Endodermal cell (in vitro differentiated cells): ENCODE measurements at regions not wholly inside any gene's neighbourhood (a gene's known extent, or its start where the extent isn't known, plus 50 kb on each side); places are given as distances from the start of the nearest gene placed in this dataset.

Experiments used
- DNase-seq: peaks from one replicate; pipeline ENCODE4 v3.0.0-alpha.2; 2017
- H3K27ac ChIP-seq: 2 replicates; pipeline ENCODE4 v1.5.1; 2013; ENCODE audit warnings: mild to moderate bottlenecking, low read depth, low read length, moderate library complexity
- H3K27me3 ChIP-seq: 2 replicates; pipeline ENCODE4 v1.6.1; 2013; ENCODE audit warnings: mild to moderate bottlenecking, low read length, moderate library complexity; ENCODE audit not compliant: insufficient read depth, control insufficient read depth, poor library complexity, severe bottlenecking
- H3K36me3 ChIP-seq: 2 replicates; pipeline ENCODE4 v1.7.0; 2013; ENCODE audit warnings: mild to moderate bottlenecking, low read length, moderate library complexity; ENCODE audit not compliant: control insufficient read depth, insufficient read depth
- H3K4me1 ChIP-seq: one replicate; pipeline ENCODE4 v1.7.0; 2013; ENCODE audit warnings: low read length; ENCODE audit not compliant: control insufficient read depth, insufficient read depth
- H3K4me3 ChIP-seq: 2 replicates; pipeline ENCODE4 v1.5.1; 2013; ENCODE audit warnings: mild to moderate bottlenecking, low read length, moderate library complexity
- H3K9ac ChIP-seq: 2 replicates; pipeline ENCODE4 v1.6.1; 2013; ENCODE audit warnings: mild to moderate bottlenecking, low read length, moderate library complexity; ENCODE audit not compliant: poor library complexity, severe bottlenecking; ENCODE audit errors: extremely low read depth
- H3K9me3 ChIP-seq: 2 replicates; pipeline ENCODE4 v1.6.1; 2013; ENCODE audit warnings: mild to moderate bottlenecking, low read length, moderate library complexity; ENCODE audit not compliant: control insufficient read depth
- H3K27ac Mint-ChIP-seq: 2 replicates; pipeline ENCODE4 v1.8.0; 2020; ENCODE audit warnings: mixed read lengths
- H3K27me3 Mint-ChIP-seq: 2 replicates; pipeline ENCODE4 v1.8.0; 2021; ENCODE audit warnings: mild to moderate bottlenecking, mixed read lengths; ENCODE audit not compliant: insufficient read depth
- H3K36me3 Mint-ChIP-seq: 2 replicates; pipeline ENCODE4 v1.8.0; 2020; ENCODE audit warnings: low read depth, mixed read lengths
- H3K4me1 Mint-ChIP-seq: 2 replicates; pipeline ENCODE4 v1.8.0; 2020; ENCODE audit warnings: mixed read lengths
- H3K4me3 Mint-ChIP-seq: 2 replicates; pipeline ENCODE4 v1.8.0; 2020; ENCODE audit warnings: mild to moderate bottlenecking, moderate library complexity, mixed read lengths
- H3K9me3 Mint-ChIP-seq: 2 replicates; pipeline ENCODE4 v1.8.0; 2020; ENCODE audit warnings: mild to moderate bottlenecking, mixed read lengths
- WGBS, 2 experiments: methylation state at CpG; one replicate each; pipeline versions ENCODE4 v1.1.5 to v1.1.7; 2013; ENCODE audit warnings: missing lambda C conversion rate in 2 of 2, mixed read lengths in 1 of 2; ENCODE audit not compliant: insufficient coverage in 1 of 2, insufficient read length in 1 of 2; 5-methylcytosine and 5-hydroxymethylcytosine counted together
- TF ChIP-seq, protein P1 (sequence below): fragments of 200-600 bp; sonication (generic); conservative IDR thresholded peaks from 2 replicates; pipeline ENCODE4 v1.5.0; 2021; ENCODE audit warnings: antibody characterized with exemption, mild to moderate bottlenecking

DNA sequence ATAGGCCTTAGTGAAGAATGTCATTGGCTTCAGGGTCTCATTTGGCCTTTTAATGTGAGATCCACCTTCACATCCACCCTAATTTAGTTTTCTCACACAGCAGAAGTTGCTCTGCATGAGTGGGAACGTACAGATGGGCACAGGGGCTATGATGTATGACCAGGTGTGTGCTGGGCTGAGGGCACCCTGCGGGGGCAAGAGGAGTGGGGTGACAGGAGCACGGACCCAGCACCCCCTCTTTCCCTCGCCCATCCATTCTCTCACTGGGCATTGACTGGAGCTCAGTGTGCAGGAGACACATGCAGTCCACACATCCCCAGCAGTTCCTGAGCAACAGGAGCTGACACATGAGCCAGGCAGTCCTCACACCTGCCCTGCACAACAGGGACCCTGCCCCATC is 95.1 kb upstream of the PPP2R2D start:
- Mint-ChIP-seq H3K4me3 (no peak overlapping the region), H3K27me3 (peaks cover 8% of the 10 kb centered on the region), H3K36me3 (no peaks in the 10 kb centered on the region), H3K9me3 (no peaks in the 10 kb centered on the region), H3K4me1 (peaks cover 5% of the 10 kb centered on the region), H3K27ac (no peak overlapping the region)
- H3K9me3 ChIP-seq, result no peaks in the 10 kb centered on the region
- WGBS, 2 experiments, result 82 to 100% methylated on average over 1 to 4 of the region's 4 CpGs
- DNase-seq, result peak; percentile 30
- no peak overlapping the region for H3K27ac ChIP-seq
- no peak overlapping the region for H3K4me3 ChIP-seq
- H3K36me3 ChIP-seq, result no peaks in the 10 kb centered on the region
- peaks cover 3% of the 10 kb centered on the region for H3K4me1 ChIP-seq
- no peaks in the 10 kb centered on the region for H3K27me3 ChIP-seq
- H3K9ac ChIP-seq, result no peak overlapping the region
- TF ChIP-seq, protein P1, sequence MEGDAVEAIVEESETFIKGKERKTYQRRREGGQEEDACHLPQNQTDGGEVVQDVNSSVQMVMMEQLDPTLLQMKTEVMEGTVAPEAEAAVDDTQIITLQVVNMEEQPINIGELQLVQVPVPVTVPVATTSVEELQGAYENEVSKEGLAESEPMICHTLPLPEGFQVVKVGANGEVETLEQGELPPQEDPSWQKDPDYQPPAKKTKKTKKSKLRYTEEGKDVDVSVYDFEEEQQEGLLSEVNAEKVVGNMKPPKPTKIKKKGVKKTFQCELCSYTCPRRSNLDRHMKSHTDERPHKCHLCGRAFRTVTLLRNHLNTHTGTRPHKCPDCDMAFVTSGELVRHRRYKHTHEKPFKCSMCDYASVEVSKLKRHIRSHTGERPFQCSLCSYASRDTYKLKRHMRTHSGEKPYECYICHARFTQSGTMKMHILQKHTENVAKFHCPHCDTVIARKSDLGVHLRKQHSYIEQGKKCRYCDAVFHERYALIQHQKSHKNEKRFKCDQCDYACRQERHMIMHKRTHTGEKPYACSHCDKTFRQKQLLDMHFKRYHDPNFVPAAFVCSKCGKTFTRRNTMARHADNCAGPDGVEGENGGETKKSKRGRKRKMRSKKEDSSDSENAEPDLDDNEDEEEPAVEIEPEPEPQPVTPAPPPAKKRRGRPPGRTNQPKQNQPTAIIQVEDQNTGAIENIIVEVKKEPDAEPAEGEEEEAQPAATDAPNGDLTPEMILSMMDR, result no peak

DNA sequence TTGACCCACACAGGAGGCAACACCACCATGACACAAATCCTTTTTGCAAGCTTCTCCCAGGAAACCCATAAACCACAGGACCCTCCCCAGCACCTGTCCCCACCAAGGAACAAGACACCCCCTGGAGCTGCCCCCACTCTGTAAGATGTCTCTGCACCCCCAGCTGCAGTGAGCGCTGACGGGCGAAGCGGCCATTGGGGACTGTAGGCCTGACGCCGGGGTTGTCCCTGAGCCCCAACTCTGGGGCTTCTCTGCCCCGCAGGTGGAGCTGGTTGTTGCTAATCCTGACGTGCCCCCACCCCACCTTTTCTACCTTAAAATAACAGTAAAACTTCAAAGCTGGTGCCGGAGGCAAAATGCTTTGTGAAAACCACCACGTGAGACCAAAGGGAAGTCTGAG is 94.7 kb upstream of the PPP2R2D start:
- Histone ChIP-seq H3K27me3 (no peaks in the 10 kb centered on the region), H3K4me3 (no peak overlapping the region), H3K36me3 (no peaks in the 10 kb centered on the region), H3K9ac (no peak overlapping the region), H3K9me3 (no peaks in the 10 kb centered on the region), H3K4me1 (peaks cover 3% of the 10 kb centered on the region), H3K27ac (no peak overlapping the region)
- DNase-seq, result no peak
- Mint-ChIP-seq H3K27ac (no peak overlapping the region), H3K4me3 (no peak overlapping the region), H3K36me3 (no peaks in the 10 kb centered on the region), H3K9me3 (no peaks in the 10 kb centered on the region), H3K4me1 (peaks cover 5% of the 10 kb centered on the region), H3K27me3 (peaks cover 8% of the 10 kb centered on the region)
- WGBS, 2 experiments, result 83 to 91% methylated on average over 1 to 10 of the region's 10 CpGs
- TF ChIP-seq, protein P1, result no peak

DNA sequence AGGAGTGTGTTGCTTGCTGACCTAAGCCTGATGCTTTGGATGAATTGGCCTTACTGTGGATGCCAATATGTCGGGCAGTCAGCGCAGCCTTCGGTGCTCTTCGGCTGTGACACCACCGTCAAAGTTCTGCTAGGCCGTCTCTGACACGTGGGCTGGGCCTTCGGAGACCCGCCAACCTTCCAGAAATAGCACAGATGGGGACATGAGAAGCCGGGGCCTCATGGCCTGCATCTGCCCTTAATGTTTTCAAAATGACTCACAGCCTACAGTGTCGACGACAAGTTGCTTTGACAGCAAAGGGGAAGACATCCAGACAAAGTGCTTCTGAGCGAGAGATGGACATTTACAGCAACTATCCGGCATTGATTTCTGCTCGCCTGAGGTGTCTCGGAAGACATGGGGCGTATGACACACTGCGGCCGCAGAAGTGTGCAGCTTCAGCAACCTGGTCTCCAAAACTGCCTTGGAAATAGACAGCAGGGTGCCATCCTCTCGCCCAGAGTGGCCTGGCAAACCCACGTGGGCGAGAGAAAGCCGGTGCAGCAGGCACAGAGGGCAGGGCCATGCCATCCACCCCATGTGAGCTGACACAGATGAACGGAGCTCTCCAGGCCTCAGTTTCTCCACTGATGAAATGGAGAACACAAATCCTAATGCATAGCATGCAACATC is 94.0 kb upstream of the PPP2R2D start:
- Mint-ChIP-seq H3K9me3 (no peaks in the 10 kb centered on the region), H3K27ac (no peak overlapping the region), H3K27me3 (peaks cover 8% of the 10 kb centered on the region), H3K36me3 (no peaks in the 10 kb centered on the region), H3K4me1 (peaks cover 5% of the 10 kb centered on the region), H3K4me3 (no peak overlapping the region)
- peak; percentile 11 for DNase-seq
- WGBS, 2 experiments, result 90 to 93% methylated on average over 24 of the region's 24 CpGs
- H3K4me3 ChIP-seq, result no peak overlapping the region
- peaks cover 3% of the 10 kb centered on the region for H3K4me1 ChIP-seq
- H3K9ac ChIP-seq, result no peak overlapping the region
- H3K9me3 ChIP-seq, result no peaks in the 10 kb centered on the region
- no peaks in the 10 kb centered on the region for H3K36me3 ChIP-seq
- TF ChIP-seq, protein P1, result no peak
- H3K27me3 ChIP-seq, result no peaks in the 10 kb centered on the region
- no peak overlapping the region for H3K27ac ChIP-seq
